Activated CD4-positive, alpha-beta T cell treated with anti-CD3 and anti-CD28 coated beads, Interleukin-2, amount 50 U/mL, for 4 hours (primary cell): ENCODE measurements at regions not wholly inside any gene's neighbourhood (a gene's known extent, or its start where the extent isn't known, plus 50 kb on each side); places are given as distances from the start of the nearest gene placed in this dataset.

Source experiments
- DNase-seq, 2 experiments: peaks; one replicate each; pipeline ENCODE4 v3.0.0-alpha.2; 2020

DNA sequence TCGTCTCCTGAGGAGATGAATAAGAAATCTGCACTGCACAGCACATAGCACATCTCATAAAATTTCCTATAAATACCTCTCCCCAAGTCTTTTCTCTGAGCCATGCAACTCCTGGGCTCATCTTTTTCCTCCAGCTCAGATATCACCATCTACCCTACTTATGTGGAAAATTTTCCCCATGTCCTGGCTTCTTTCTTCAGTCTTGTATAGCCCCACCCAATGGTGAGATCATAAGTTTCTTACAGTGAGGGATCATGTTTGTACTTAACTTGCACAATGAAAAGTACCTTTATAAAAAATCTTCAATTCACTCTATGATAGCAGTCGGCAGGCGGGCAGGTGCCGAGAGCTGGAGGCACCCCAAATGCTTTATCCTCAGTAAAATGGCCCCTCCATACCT lies 198.6 kb upstream of the S100G start:
- DNase-seq, result no peak

DNA sequence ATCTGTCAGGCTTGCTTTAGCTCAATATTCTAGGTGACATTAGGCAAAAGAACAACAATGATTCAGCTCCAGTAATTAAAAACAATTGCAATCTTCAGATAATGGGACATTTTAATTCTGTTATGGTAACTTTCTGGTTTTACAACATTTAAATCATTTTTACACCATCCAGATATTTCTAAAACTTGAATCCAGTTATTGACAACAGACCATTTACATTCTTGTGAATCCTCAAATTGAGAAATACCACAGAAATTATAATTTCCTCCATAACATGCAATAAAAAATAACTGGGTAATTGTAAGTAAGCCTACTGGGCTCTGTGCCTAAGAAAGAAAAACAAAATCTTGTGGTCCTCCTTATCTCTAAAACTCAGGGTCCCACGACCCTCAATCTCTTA lies 195.0 kb upstream of the S100G start:
- DNase-seq, result no peak

GRCh38 chrX:16457239-16457638 lies 192.7 kb upstream of the S100G start:
- no peak for DNase-seq

DNA sequence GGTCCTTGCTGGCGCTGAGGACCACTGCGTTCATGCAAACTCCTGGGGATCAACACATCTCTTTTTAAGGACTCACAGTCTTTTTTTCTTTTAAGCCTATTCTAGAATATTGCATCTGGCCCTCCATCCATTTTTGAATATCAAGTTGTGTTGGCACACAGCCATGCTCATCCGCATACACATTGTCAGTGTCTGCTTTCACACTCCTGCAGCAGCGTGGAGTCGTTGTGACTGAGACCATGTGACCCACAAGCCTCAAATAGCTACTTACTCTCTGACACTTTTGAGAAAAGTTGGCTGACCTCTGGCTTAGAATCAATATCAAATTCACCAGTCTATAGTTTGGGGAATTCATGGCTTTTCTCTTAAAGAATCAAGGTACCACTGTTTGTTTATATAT lies 191.8 kb upstream of the S100G start:
- no peak for DNase-seq

- no peak for DNase-seq
These were observed 190.9 kb upstream of the S100G start for GRCh38 chrX:16459008-16459407.

GRCh38 chrX:16461968-16462367 lies 188.0 kb upstream of the S100G start:
- no peak for DNase-seq

DNA sequence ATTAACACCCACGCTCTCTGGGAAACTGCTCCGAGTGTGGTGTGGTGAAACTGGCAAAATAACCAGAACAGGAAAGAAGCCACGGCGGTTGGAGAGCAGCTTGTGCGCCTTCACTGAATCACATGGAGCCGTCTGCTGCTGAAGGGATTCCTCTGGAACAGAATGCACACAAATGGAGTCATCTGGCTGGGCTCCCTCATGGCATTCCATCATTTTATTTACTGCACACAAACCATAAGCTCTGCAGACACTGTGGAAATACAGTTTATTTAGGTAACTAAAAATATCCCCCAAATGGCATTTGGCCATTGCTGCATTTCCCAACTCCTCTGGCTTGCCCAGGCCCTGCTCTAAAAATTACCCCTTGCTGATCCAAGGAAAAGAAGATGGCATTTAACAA lies 187.0 kb upstream of the S100G start:
- DNase-seq, result no peak

DNA sequence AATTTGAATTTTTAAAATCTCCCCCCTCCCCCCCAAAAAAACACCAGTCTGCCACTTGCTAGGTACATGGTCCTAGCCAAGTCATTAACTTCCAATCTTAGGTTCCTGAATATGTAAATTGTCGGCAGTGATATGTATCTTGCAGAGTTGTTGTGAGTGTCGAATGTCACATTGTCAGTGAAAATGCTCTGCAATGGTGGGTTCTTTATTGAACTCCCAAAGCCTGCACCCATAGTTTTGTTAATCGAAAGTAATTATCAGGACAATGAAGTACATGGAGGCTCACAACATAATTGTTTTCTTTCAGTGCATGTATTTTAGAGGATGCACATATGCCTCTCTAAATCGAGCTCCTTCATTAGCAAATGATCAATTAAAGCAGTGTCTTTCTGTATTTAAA lies 185.6 kb upstream of the S100G start:
- no peak for DNase-seq

GRCh38 chrX:16465081-16465876 lies 184.7 kb upstream of the S100G start:
- DNase-seq, result no peak

DNA sequence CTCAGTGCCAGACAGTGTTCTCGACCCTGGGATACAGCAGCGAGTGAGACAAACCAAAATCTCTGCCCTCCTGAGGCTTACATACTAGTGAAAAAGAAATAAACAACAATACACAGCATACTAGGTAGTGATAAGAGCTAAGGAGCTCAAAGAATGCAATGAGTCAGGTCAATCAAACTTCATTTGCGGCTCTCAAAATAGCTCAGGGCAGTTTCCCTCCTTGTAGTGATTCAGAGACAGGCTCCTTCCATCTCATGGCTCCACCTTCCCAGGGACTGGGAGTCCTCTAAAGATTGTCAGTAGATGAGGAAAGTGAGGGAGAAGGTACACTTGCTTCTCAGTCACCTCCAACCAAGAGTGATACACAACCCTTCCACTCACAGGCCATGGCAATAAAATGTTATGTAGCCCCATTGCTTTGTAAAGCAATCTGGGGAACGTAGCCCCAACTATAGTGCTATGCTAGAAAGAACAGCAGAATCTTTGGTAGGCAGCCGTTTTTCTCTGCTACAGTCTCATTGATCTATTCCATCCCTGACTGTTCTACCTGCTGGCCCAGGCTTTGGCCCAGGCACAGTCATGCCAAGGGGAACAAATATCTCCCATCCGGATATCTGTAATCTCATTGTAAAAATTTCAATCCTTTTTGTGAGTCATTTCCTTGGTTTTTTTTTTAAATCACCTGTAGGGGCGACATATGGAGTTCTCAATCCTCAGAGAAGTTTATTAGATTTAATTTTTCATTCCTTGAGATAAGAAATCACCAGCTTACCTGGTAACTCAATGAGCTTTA lies 183.1 kb upstream of the S100G start:
- no peak for DNase-seq

- DNase-seq, result no peak
These were observed 180.1 kb upstream of the S100G start for GRCh38 chrX:16469870-16470269.

- DNase-seq, result no peak
These were observed 177.6 kb upstream of the S100G start for GRCh38 chrX:16472345-16472744.

DNA sequence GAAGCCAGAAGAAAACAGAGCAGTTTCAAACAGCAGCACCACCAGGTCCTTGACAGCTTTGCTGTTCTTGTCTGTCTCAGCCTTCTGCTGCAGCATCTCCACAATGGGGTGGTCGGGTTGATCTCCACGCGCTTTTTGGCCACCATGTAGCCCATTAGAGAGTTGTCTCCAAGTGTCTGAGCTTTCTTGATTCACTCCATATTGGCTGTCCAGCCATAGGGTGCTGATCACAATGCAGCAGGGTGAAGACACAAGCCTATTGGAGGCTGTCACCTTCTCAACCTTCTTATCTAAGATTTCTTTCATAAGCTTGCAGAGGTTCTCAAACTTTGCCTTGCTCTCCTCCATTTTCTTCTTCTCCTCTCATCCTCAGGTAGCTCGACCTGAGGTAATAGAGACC lies 175.4 kb upstream of the S100G start:
- no peak for DNase-seq

- no peak for DNase-seq
These were observed 173.9 kb upstream of the S100G start for GRCh38 chrX:16476009-16476408.

DNA sequence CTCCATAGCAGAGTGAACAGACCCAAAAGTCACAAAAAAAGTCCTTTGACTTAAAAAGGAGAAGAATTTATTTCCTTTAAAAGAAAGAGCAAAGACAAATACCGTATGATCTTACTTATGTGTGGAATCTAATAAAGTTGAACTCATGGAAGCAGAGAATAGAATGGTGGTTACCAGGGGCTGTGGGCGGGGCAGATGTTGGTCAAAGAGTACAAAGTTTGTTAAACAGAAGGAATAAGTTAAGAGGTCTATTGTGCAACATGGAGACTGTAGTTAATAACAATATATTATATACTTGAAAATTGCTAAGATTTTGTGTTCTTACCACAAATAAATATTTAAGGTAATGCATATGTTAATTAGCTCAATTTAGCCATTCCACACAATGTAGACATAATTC lies 173.3 kb upstream of the S100G start:
- no peak for DNase-seq

- no peak for DNase-seq
These were observed 170.6 kb upstream of the S100G start for GRCh38 chrX:16479206-16479869.

DNA sequence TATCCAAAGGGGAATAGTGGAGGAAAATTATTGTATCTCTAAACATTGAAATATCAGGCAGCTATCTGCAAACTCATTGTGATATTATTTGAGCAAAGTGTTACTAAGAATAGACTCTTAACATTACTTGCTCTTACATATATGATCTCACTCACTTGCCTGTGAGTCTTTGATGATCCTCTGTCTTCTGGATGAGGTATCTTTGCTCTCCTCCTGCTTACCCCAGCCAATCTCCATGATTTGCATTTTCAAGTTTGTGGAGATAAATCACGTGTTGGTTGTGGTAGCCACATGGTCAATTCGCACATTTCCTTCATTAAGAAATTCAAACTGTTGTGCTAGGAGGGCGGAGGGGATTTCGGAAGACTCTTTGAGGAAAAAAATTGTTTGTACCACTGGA lies 169.9 kb upstream of the S100G start:
- no peak for DNase-seq

GRCh38 chrX:16484338-16484737 lies 165.6 kb upstream of the S100G start:
- DNase-seq, result peak; percentile 1 to 6

GRCh38 chrX:16487620-16488385 lies 162.2 kb upstream of the S100G start:
- DNase-seq, result no peak

DNA sequence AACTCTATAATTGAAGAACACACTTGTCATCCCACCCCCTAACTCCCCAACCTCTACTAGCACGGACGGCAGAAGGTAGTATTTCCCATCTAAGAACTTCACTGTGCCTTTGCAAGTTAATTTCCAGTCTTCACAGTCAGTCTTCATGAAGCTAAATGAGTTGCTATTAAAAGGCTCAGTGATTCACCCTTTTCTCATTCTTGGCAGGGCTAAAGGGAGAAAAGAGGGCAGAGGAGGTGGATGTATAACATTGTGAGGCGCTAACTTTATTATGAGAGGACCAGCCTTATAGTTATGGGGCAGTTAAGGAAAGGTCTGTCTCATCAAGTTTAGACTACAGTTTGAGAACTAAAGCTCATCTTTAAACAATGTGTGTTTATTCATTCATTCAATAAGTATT lies 161.0 kb upstream of the S100G start:
- DNase-seq, result no peak

- DNase-seq, result no peak
These were observed 158.5 kb upstream of the S100G start for GRCh38 chrX:16491461-16491860.

GRCh38 chrX:16496175-16496574 lies 153.8 kb upstream of the S100G start:
- no peak for DNase-seq
